ENCODE measurements at regions not wholly inside any gene's neighbourhood (a gene's known extent, or its start where the extent isn't known, plus 50 kb on each side); places are given as distances from the start of the nearest gene placed in this dataset.

- TF ChIP-seq CEBPB (IDR thresholded peaks at IDR 0.05; ENCODE audit: borderline replicate concordance in 1 of 2, low read depth in 2 of 2, low read length in 2 of 2) (no peak), EP300 (IDR thresholded peaks at IDR 0.05; ENCODE audit: borderline replicate concordance in 1 of 2, control insufficient read depth in 1 of 2, low read depth in 2 of 2, low read length in 2 of 2) (no peak), EGR1 (IDR thresholded peaks at IDR 0.05; ENCODE audit: borderline replicate concordance in 1 of 2, low read depth in 2 of 2, low read length in 2 of 2) (no peak), TCF3 (IDR thresholded peaks at IDR 0.05; ENCODE audit: borderline replicate concordance, insufficient read depth, low read depth, low read length) (no peak)
Observed at GRCh38 chr12:34097213-34097612, 74.9 kb downstream of the ALG10 start.
